HG03097 (cell line): ENCODE measurements at regions not wholly inside any gene's neighbourhood (a gene's known extent, or its start where the extent isn't known, plus 50 kb on each side); places are given as distances from the start of the nearest gene placed in this dataset.

Source experiments
- ATAC-seq: cut with Tn5 transposase; IDR thresholded peaks from one replicate; pipeline ENCODE4 v1.9.1; 2021; ENCODE audit not compliant: unreplicated experiment, low FRiP score

- ATAC-seq, result no peak
Observed at GRCh38 chr20:48468571-48468970, 359.2 kb downstream of the PREX1 start.

- ATAC-seq, result no peak
Observed at GRCh38 chr20:48467622-48468021, 360.2 kb downstream of the PREX1 start.

- ATAC-seq, result no peak
Observed at GRCh38 chr20:48465271-48465670, 362.5 kb downstream of the PREX1 start.

- ATAC-seq, result no peak
Observed at GRCh38 chr20:48463916-48464315, 363.9 kb downstream of the PREX1 start.

- no peak for ATAC-seq
Observed at GRCh38 chr20:48463096-48463720, 364.6 kb downstream of the PREX1 start.

GRCh38 chr20:48461735-48462119 lies 366.1 kb downstream of the PREX1 start:
- no peak for ATAC-seq

- no peak for ATAC-seq
Observed at GRCh38 chr20:48461091-48461734, 366.6 kb downstream of the PREX1 start.

- no peak for ATAC-seq
Observed at GRCh38 chr20:48460681-48461080, 367.1 kb downstream of the PREX1 start.

GRCh38 chr20:48459722-48460395 lies 367.9 kb downstream of the PREX1 start:
- ATAC-seq, result no peak

- ATAC-seq, result no peak
Observed at GRCh38 chr20:48458601-48459385, 369.0 kb downstream of the PREX1 start.

- no peak for ATAC-seq
Observed at GRCh38 chr20:48458003-48458377, 369.8 kb downstream of the PREX1 start.

GRCh38 chr20:48457193-48458002 lies 370.4 kb downstream of the PREX1 start:
- no peak for ATAC-seq

- ATAC-seq, result no peak
Observed at GRCh38 chr20:48456366-48457192, 371.2 kb downstream of the PREX1 start.

- ATAC-seq, result no peak
Observed at GRCh38 chr20:48455651-48456365, 372.0 kb downstream of the PREX1 start.

- ATAC-seq, result no peak
Observed at GRCh38 chr20:48454671-48455490, 372.9 kb downstream of the PREX1 start.

- no peak for ATAC-seq
Observed at GRCh38 chr20:48453477-48454093, 374.2 kb downstream of the PREX1 start.

GRCh38 chr20:48451401-48451800 lies 376.4 kb downstream of the PREX1 start:
- no peak for ATAC-seq
